Fibroblast of mammary gland (primary cell): ENCODE measurements at regions not wholly inside any gene's neighbourhood (a gene's known extent, or its start where the extent isn't known, plus 50 kb on each side); places are given as distances from the start of the nearest gene placed in this dataset.

Experiments
- DNase-seq: peaks from one replicate; pipeline ENCODE4 v3.0.0-alpha.2; 2010; ENCODE audit warnings: low read depth
- H3K4me3 ChIP-seq: 2 replicates; pipeline ENCODE4 v1.5.1; 2011; ENCODE audit warnings: low read depth, mild to moderate bottlenecking, low read length, moderate library complexity; ENCODE audit not compliant: control insufficient read depth
- CTCF ChIP-seq: conservative IDR thresholded peaks from 2 replicates; pipeline ENCODE4 v1.5.1; 2011; ENCODE audit warnings: low read depth, low read length, inconsistent platforms; ENCODE audit not compliant: control insufficient read depth, insufficient read depth

- no peak for TF ChIP-seq CTCF
- no peak overlapping the region for H3K4me3 ChIP-seq
- peak; percentile 15 for DNase-seq
These were observed 267.6 kb downstream of the SETD4 start for GRCh38 chr21:35792569-35793305.

GRCh38 chr21:35791541-35792325 is 268.6 kb downstream of the SETD4 start:
- DNase-seq: no peak
- TF ChIP-seq CTCF: no peak
- H3K4me3 ChIP-seq: no peak overlapping the region

- TF ChIP-seq CTCF: no peak
- no peak for DNase-seq
- H3K4me3 ChIP-seq: no peak overlapping the region
These were observed 276.6 kb downstream of the SETD4 start for GRCh38 chr21:35783721-35784120.

DNA sequence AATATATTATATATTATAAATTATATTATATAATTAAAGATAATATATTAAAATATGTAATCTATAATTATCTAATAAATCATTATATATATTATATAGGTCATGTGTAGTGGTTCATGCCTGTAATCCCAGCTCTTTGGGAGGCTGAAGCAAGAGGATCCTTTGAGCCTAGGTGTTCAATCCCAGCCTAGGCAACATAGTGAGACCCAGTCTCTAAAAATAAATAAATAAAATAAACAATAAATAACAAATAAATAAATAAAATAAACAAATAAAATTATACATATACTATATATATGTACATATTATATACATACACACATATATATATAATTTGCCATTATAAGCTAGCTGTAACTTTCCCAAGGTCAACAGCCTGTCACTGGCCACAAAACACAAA is 277.7 kb downstream of the SETD4 start:
- TF ChIP-seq CTCF: no peak
- H3K4me3 ChIP-seq: no peak overlapping the region
- no peak for DNase-seq

DNA sequence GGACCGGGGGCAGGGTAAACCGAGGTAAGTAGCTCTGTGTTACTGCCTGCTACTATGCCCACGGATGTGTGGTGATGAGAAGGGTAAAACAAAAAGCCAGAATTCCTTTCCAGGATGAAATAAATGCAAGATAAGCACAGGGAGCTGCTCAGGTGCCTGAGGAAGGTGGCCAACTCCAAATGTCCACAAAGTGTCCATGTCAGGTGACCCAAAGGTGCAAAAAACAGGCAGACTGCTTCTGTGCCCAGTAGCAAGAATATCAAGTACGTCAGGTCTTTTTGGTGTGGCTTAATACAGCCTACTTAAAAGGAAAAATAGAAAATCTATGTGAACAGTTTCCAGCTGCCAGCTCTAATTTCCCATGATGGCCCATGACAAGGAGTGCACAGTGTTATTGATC is 279.3 kb downstream of the SETD4 start:
- DNase-seq: no peak
- no peak overlapping the region for H3K4me3 ChIP-seq
- no peak for TF ChIP-seq CTCF

- no peak overlapping the region for H3K4me3 ChIP-seq
- peak; percentile 93 for DNase-seq
- TF ChIP-seq CTCF: no peak
These were observed 280.4 kb downstream of the SETD4 start for GRCh38 chr21:35779690-35780570.
